ENCODE measurements at regions not wholly inside any gene's neighbourhood (a gene's known extent, or its start where the extent isn't known, plus 50 kb on each side); places are given as distances from the start of the nearest gene placed in this dataset.

- no peak overlapping the region for H3K4me3 ChIP-seq (ENCODE audit: low read depth, low read length)
- no peak for DNase-seq (ENCODE audit: low read depth)
- TF ChIP-seq, protein P1, sequence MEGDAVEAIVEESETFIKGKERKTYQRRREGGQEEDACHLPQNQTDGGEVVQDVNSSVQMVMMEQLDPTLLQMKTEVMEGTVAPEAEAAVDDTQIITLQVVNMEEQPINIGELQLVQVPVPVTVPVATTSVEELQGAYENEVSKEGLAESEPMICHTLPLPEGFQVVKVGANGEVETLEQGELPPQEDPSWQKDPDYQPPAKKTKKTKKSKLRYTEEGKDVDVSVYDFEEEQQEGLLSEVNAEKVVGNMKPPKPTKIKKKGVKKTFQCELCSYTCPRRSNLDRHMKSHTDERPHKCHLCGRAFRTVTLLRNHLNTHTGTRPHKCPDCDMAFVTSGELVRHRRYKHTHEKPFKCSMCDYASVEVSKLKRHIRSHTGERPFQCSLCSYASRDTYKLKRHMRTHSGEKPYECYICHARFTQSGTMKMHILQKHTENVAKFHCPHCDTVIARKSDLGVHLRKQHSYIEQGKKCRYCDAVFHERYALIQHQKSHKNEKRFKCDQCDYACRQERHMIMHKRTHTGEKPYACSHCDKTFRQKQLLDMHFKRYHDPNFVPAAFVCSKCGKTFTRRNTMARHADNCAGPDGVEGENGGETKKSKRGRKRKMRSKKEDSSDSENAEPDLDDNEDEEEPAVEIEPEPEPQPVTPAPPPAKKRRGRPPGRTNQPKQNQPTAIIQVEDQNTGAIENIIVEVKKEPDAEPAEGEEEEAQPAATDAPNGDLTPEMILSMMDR (IDR thresholded peaks at IDR 0.05; ENCODE audit: control insufficient read depth, extremely low read depth, insufficient read depth): no peak
Measured at GRCh38 chr11:119974051-119974450, 163.9 kb downstream of the TRIM29 start.

- TF ChIP-seq, protein P1 (IDR thresholded peaks at IDR 0.05; ENCODE audit: control insufficient read depth, extremely low read depth, insufficient read depth): no peak
- DNase-seq (ENCODE audit: low read depth): no peak
- H3K4me3 ChIP-seq (ENCODE audit: low read depth, low read length): no peak overlapping the region
Measured at GRCh38 chr11:119972281-119972680, 165.6 kb downstream of the TRIM29 start.

GRCh38 chr11:119970555-119971304, 167.2 kb downstream of the TRIM29 start:
- no peak overlapping the region for H3K4me3 ChIP-seq (ENCODE audit: low read depth, low read length)
- no peak for DNase-seq (ENCODE audit: low read depth)
- TF ChIP-seq, protein P1 (IDR thresholded peaks at IDR 0.05; ENCODE audit: control insufficient read depth, extremely low read depth, insufficient read depth): no peak

GRCh38 chr11:119964136-119965025, 173.5 kb downstream of the TRIM29 start:
- no peak for DNase-seq (ENCODE audit: low read depth)
- TF ChIP-seq, protein P1 (IDR thresholded peaks at IDR 0.05; ENCODE audit: control insufficient read depth, extremely low read depth, insufficient read depth): no peak
- H3K4me3 ChIP-seq (ENCODE audit: low read depth, low read length): no peak overlapping the region

GRCh38 chr11:119957951-119958350, 180.0 kb downstream of the TRIM29 start:
- no peak overlapping the region for H3K4me3 ChIP-seq (ENCODE audit: low read depth, low read length)
- TF ChIP-seq, protein P1 (IDR thresholded peaks at IDR 0.05; ENCODE audit: control insufficient read depth, extremely low read depth, insufficient read depth): no peak
- DNase-seq (ENCODE audit: low read depth): no peak

GRCh38 chr11:119952441-119952840, 185.5 kb downstream of the TRIM29 start:
- TF ChIP-seq, protein P1 (IDR thresholded peaks at IDR 0.05; ENCODE audit: control insufficient read depth, extremely low read depth, insufficient read depth): no peak
- no peak for DNase-seq (ENCODE audit: low read depth)
- H3K4me3 ChIP-seq (ENCODE audit: low read depth, low read length): no peak overlapping the region
